Esophagus squamous epithelium (tissue), 5 donors: ENCODE measurements at regions not wholly inside any gene's neighbourhood (a gene's known extent, or its start where the extent isn't known, plus 50 kb on each side); places are given as distances from the start of the nearest gene placed in this dataset.

ENCODE experiments used
- DNase-seq: peaks from one replicate; lab custom pipeline; 2025; lab: John Stamatoyannopoulos, UW
- H3K27ac ChIP-seq, 4 donors: fragments of 200-600 bp; sonication (generic); one replicate each; pipeline ENCODE4 v1.5.1; 2016 to 2019; ENCODE audit warnings: mild to moderate bottlenecking in 1 of 4
- H3K27me3 ChIP-seq, 4 donors: fragments of 200-600 bp; sonication (generic); 1 replicate in 3 of 4; 2 replicates in 1 of 4; pipeline versions ENCODE4 v1.5.1 to v1.6.0; 2017 to 2021; ENCODE audit warnings: antibody characterized with exemption in 1 of 4
- H3K36me3 ChIP-seq, 3 donors: fragments of 200-600 bp; sonication (generic); one replicate each; pipeline ENCODE4 v1.5.1; 2016 to 2019
- H3K4me1 ChIP-seq, 3 donors: fragments of 200-600 bp; sonication (generic); one replicate each; pipeline ENCODE4 v1.5.1; 2017 to 2019
- H3K4me3 ChIP-seq, 4 donors: fragments of 200-600 bp; sonication (generic); 1 replicate in 3 of 4; 2 replicates in 1 of 4; pipeline ENCODE4 v1.5.1; 2016 to 2019; ENCODE audit warnings: mild to moderate bottlenecking in 2 of 4, moderate library complexity in 1 of 4
- H3K9me3 ChIP-seq, 3 donors: fragments of 200-600 bp; sonication (generic); one replicate each; pipeline ENCODE4 v1.5.1; 2016 to 2019
- CTCF ChIP-seq, 6 experiments: fragments of 450-650 bp in 4 of 6; fragments of 200-600 bp in 2 of 6; sonication (generic) in 2 of 6; IDR thresholded peaks; one replicate each; pipeline ENCODE4 v1.5.1; 2016 to 2019; ENCODE audit warnings: antibody characterized with exemption in 6 of 6, mild to moderate bottlenecking in 4 of 6, moderate library complexity in 4 of 6
- POLR2A ChIP-seq, 4 donors: fragments of 450-650 bp; IDR thresholded peaks; one replicate each; pipeline ENCODE4 v1.6.1; 2017; ENCODE audit warnings: antibody characterized with exemption in 4 of 4, mild to moderate bottlenecking in 4 of 4, moderate library complexity in 3 of 4
- WGBS, 2 donors: methylation state at CpG; one replicate each; pipeline ENCODE4 v1.1.5; 2018; 5-methylcytosine and 5-hydroxymethylcytosine counted together
- intact Hi-C: fragments of 100-400 bp; cut with DNase I; formaldehyde crosslinking; loops from one replicate; pipeline ENCODE4 v1.15.0; 2022
- donor health status: DM: yes; HTN: yes; CAD: no.

- Histone ChIP-seq H3K27ac (no peak overlapping the region), H3K9me3 (no peaks in the 10 kb centered on the region), H3K27me3 (no peaks in the 10 kb centered on the region), H3K4me1 (no peaks in the 10 kb centered on the region), H3K36me3 (no peaks in the 10 kb centered on the region), H3K4me3 (no peak overlapping the region)
- WGBS, 2 donors, result 77 to 83% methylated on average over 2 of the region's 2 CpGs
- intact Hi-C loops, result no loop called here
- DNase-seq, result no peak
- no peak for TF ChIP-seq POLR2A (IDR thresholded peaks at IDR 0.05)
- no peak for TF ChIP-seq CTCF (IDR thresholded peaks at IDR 0.05)
Observed at GRCh38 chr2:145302886-145303285, 783.0 kb upstream of the ZEB2 start.

GRCh38 chr2:145302451-145302850 is 782.5 kb upstream of the ZEB2 start:
- Histone ChIP-seq H3K9me3 (no peaks in the 10 kb centered on the region), H3K27me3 (no peaks in the 10 kb centered on the region), H3K4me1 (no peaks in the 10 kb centered on the region), H3K36me3 (no peaks in the 10 kb centered on the region), H3K27ac (no peak overlapping the region), H3K4me3 (no peak overlapping the region)
- TF ChIP-seq CTCF (IDR thresholded peaks at IDR 0.05) (no peak), POLR2A (IDR thresholded peaks at IDR 0.05) (no peak)
- 86 to 93% methylated on average over 3 of the region's 3 CpGs for WGBS, 2 donors
- no peak for DNase-seq
- intact Hi-C loops, result no loop called here

DNA sequence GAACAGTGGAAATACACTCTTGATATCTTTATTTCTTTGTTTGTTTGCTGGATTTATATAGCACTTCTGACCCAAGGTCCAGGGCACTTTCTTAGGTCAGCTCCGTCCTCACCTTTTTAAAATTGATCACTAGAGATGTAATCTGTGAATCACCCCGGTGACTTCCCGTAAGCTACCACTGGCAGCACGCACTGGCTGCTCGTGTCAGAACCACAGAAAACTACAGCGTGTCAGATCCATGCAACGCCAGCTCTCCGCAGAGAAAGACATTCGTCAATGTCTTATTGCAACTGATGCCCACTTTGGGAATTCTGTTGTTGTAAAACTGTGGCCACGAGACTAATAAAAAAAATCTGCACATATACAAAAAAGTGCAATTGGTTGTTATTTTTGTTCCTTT is 779.4 kb upstream of the ZEB2 start:
- Histone ChIP-seq H3K4me3 (no peak overlapping the region), H3K9me3 (no peaks in the 10 kb centered on the region), H3K27ac (no peak overlapping the region), H3K27me3 (no peaks in the 10 kb centered on the region), H3K36me3 (no peaks in the 10 kb centered on the region), H3K4me1 (no peaks in the 10 kb centered on the region)
- 86% methylated on average over 10 of the region's 10 CpGs for WGBS, 2 donors
- no peak for DNase-seq
- TF ChIP-seq POLR2A (IDR thresholded peaks at IDR 0.05) (no peak), CTCF (IDR thresholded peaks at IDR 0.05) (no peak)
- intact Hi-C loops, result no loop called here

- no peaks in the 10 kb centered on the region for H3K27me3 ChIP-seq
- intact Hi-C loops, result no loop called here
- no peaks in the 10 kb centered on the region for H3K4me1 ChIP-seq
- no peak for TF ChIP-seq POLR2A (IDR thresholded peaks at IDR 0.05)
- TF ChIP-seq CTCF (IDR thresholded peaks at IDR 0.05), result no peak
- no peaks in the 10 kb centered on the region for H3K36me3 ChIP-seq
- no peak overlapping the region for H3K27ac ChIP-seq
- DNase-seq, result no peak
- H3K4me3 ChIP-seq, result no peak overlapping the region
- H3K9me3 ChIP-seq, result no peaks in the 10 kb centered on the region
Observed at GRCh38 chr2:145292166-145292565, 772.2 kb upstream of the ZEB2 start.

DNA sequence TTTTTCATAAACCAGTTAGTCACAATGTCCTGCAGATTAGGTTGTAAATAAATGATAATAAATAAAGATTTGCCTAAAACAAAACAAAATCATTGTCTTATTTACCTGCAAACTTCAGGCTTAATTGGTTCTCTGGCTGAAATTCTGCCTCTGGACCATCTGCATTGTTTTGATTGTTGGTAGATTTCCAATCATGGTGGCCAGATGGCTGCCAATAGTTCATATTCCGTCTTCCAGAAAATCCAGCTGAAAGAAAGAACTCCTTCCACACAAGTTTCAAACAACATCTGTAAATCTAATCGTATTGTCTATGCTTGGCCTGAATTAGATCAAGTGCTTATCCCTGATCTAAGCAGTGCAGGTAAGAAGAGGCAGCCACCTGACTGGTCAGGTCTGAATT is 771.1 kb upstream of the ZEB2 start:
- Histone ChIP-seq H3K4me1 (no peaks in the 10 kb centered on the region), H3K4me3 (no peak overlapping the region), H3K36me3 (no peaks in the 10 kb centered on the region), H3K27me3 (no peaks in the 10 kb centered on the region), H3K9me3 (no peaks in the 10 kb centered on the region), H3K27ac (no peak overlapping the region)
- DNase-seq, result no peak
- WGBS, 2 donors, result 83 to 93% methylated on average over 2 of the region's 2 CpGs
- TF ChIP-seq CTCF (IDR thresholded peaks at IDR 0.05) (no peak), POLR2A (IDR thresholded peaks at IDR 0.05) (no peak)
- intact Hi-C loops, result no loop called here
